Progenitor cell of endocrine pancreas (in vitro differentiated cells): ENCODE measurements at regions not wholly inside any gene's neighbourhood (a gene's known extent, or its start where the extent isn't known, plus 50 kb on each side); places are given as distances from the start of the nearest gene placed in this dataset.

Experiments used
- DNase-seq: peaks from one replicate; pipeline ENCODE4 v3.0.0; 2021; ENCODE audit warnings: low spot score; ENCODE audit not compliant: unreplicated experiment
- H3K27ac Mint-ChIP-seq: 2 replicates; pipeline ENCODE4 v1.8.0; 2021; ENCODE audit warnings: mild to moderate bottlenecking, moderate library complexity, mixed read lengths
- H3K27me3 Mint-ChIP-seq: 2 replicates; pipeline ENCODE4 v1.8.0; 2021; ENCODE audit warnings: mixed read lengths
- H3K36me3 Mint-ChIP-seq: 2 replicates; pipeline ENCODE4 v1.8.0; 2022; ENCODE audit warnings: mixed read lengths; ENCODE audit not compliant: insufficient read depth
- H3K4me1 Mint-ChIP-seq: 2 replicates; pipeline ENCODE4 v1.8.0; 2021; ENCODE audit warnings: low read depth, mixed read lengths
- H3K4me3 Mint-ChIP-seq: 2 replicates; pipeline ENCODE4 v1.8.0; 2021; ENCODE audit warnings: low read depth, mild to moderate bottlenecking, moderate library complexity, mixed read lengths
- H3K9me3 Mint-ChIP-seq: 2 replicates; pipeline ENCODE4 v1.8.0; 2021; ENCODE audit warnings: low read depth, mixed read lengths
- TF ChIP-seq, protein P1 (sequence below): fragments of 200-600 bp; sonication (generic); IDR thresholded peaks from one replicate; pipeline ENCODE4 v1.5.0; 2021; ENCODE audit warnings: antibody characterized with exemption, mild to moderate bottlenecking; ENCODE audit not compliant: unreplicated experiment

DNA sequence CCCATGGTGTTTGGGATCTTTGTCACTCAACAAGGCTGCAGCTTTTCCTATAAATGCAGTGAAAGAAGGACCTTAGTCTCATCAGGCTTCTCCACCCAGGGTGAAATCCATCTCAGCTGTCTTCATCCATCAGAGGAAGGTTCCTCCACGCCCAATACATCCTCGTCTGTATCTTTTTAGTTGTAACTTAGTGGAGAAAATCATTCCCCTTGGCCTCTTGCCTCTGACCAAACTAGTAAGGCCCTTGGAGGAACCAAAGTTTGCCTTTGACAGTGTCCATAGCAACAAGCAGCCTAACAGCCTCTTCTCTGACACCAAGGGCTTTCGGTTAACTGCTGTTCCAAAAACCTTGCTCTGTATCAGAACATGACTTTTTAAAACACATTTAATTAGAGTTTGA lies 230.3 kb upstream of the ECI2 start:
- TF ChIP-seq, protein P1, sequence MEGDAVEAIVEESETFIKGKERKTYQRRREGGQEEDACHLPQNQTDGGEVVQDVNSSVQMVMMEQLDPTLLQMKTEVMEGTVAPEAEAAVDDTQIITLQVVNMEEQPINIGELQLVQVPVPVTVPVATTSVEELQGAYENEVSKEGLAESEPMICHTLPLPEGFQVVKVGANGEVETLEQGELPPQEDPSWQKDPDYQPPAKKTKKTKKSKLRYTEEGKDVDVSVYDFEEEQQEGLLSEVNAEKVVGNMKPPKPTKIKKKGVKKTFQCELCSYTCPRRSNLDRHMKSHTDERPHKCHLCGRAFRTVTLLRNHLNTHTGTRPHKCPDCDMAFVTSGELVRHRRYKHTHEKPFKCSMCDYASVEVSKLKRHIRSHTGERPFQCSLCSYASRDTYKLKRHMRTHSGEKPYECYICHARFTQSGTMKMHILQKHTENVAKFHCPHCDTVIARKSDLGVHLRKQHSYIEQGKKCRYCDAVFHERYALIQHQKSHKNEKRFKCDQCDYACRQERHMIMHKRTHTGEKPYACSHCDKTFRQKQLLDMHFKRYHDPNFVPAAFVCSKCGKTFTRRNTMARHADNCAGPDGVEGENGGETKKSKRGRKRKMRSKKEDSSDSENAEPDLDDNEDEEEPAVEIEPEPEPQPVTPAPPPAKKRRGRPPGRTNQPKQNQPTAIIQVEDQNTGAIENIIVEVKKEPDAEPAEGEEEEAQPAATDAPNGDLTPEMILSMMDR, result no peak
- Mint-ChIP-seq H3K4me1 (no peaks in the 10 kb centered on the region), H3K27ac (no peak overlapping the region), H3K36me3 (no peaks in the 10 kb centered on the region), H3K9me3 (no peaks in the 10 kb centered on the region), H3K4me3 (no peak overlapping the region), H3K27me3 (peaks cover 18% of the 10 kb centered on the region)
- no peak for DNase-seq

DNA sequence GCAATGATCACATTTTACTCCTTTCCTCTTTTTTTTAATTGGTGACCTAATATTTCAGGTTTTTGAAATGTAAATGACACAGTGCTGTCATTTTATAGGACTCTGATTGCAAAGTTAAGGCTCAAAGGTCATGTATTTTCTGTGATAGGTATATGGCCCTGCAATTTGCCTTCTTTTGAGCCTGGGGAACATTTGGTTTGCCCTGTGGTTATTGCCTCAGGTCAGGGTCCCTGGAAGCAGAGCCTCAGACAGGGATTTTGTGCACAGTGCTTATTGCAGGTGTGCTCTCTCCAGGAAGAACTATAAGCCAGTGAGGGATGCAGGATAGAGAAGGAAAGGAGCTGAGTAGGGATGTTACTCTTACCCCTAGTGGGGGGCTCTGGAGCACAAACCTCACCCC lies 229.3 kb upstream of the ECI2 start:
- no peak overlapping the region for H3K4me3 Mint-ChIP-seq
- peaks cover 5% of the 10 kb centered on the region for H3K4me1 Mint-ChIP-seq
- H3K9me3 Mint-ChIP-seq, result no peaks in the 10 kb centered on the region
- TF ChIP-seq, protein P1, result no peak
- H3K36me3 Mint-ChIP-seq, result no peaks in the 10 kb centered on the region
- no peak overlapping the region for H3K27ac Mint-ChIP-seq
- H3K27me3 Mint-ChIP-seq, result peaks cover 13% of the 10 kb centered on the region
- no peak for DNase-seq

DNA sequence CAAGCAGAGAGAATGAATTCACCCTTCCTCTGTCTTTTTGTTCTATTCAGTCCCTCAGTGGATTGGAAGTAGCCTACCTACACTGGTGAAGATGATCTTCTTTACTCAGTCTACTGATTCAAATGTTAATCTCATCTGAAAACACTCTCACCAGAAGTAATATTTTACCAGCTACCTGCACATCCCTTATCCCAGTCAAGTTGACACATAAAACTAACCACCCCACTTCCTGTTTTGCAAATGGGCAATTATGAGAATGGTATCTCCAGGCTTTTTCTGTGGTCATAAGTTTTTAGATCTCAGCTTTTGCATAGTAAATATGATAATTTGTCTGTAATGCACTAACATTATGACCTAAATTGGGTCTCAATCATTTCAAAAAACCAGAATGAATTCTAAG lies 228.8 kb upstream of the ECI2 start:
- Mint-ChIP-seq H3K9me3 (no peaks in the 10 kb centered on the region), H3K36me3 (no peaks in the 10 kb centered on the region), H3K4me3 (no peak overlapping the region), H3K27me3 (peaks cover 11% of the 10 kb centered on the region), H3K4me1 (peaks cover 5% of the 10 kb centered on the region), H3K27ac (no peak overlapping the region)
- TF ChIP-seq, protein P1, result no peak
- DNase-seq, result no peak

DNA sequence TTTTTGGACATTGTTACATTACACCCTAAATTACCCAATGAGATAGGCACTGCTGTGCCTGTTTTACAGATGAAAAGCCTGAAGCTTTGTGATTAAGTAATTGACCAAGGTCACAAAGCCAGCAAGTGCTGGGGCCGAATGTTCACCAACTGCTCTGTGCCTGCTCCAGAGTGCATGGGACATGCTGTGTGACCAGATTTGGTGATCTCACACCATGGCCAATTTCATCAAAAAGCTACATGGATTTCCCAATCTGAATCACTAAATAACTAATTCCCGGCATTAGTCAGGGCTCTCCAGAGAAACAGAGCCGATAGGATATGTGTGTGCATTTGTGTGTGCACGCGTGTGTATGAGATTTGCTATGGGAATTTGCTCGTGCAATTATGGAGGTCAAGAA lies 228.3 kb upstream of the ECI2 start:
- no peak overlapping the region for H3K4me3 Mint-ChIP-seq
- TF ChIP-seq, protein P1, result no peak
- H3K27me3 Mint-ChIP-seq, result peaks cover 11% of the 10 kb centered on the region
- no peaks in the 10 kb centered on the region for H3K9me3 Mint-ChIP-seq
- no peaks in the 10 kb centered on the region for H3K36me3 Mint-ChIP-seq
- no peak for DNase-seq
- no peak overlapping the region for H3K27ac Mint-ChIP-seq
- peaks cover 6% of the 10 kb centered on the region for H3K4me1 Mint-ChIP-seq

DNA sequence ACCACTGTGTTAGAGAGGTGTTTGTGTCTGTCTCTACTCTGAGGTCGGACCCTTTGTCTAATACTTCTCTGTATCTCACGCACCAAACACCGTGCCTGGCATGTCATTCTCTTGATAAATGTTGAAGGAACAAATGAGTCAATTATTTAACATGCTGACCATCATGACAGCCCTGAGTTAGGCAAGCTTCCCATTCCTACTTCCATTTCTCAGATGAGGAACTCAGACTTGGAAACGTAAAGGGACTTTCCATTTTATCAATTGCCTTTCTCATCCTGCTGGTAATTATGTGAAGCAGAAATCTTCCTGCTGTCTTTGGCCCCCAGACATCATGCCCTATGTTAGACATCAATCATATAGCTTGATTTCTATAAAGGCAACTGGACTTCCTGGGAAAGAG lies 227.0 kb upstream of the ECI2 start:
- DNase-seq, result no peak
- TF ChIP-seq, protein P1, result no peak
- peaks cover 9% of the 10 kb centered on the region for H3K4me1 Mint-ChIP-seq
- peaks cover 7% of the 10 kb centered on the region for H3K27me3 Mint-ChIP-seq
- no peak overlapping the region for H3K27ac Mint-ChIP-seq
- H3K36me3 Mint-ChIP-seq, result no peaks in the 10 kb centered on the region
- H3K9me3 Mint-ChIP-seq, result no peaks in the 10 kb centered on the region
- no peak overlapping the region for H3K4me3 Mint-ChIP-seq
